HG03354 (cell line): ENCODE measurements at regions not wholly inside any gene's neighbourhood (a gene's known extent, or its start where the extent isn't known, plus 50 kb on each side); places are given as distances from the start of the nearest gene placed in this dataset.

Experiments used
- ATAC-seq: cut with Tn5 transposase; IDR thresholded peaks from one replicate; pipeline ENCODE4 v1.9.1; 2021; ENCODE audit warnings: mild to moderate bottlenecking; ENCODE audit not compliant: unreplicated experiment, poor library complexity, severe bottlenecking

DNA sequence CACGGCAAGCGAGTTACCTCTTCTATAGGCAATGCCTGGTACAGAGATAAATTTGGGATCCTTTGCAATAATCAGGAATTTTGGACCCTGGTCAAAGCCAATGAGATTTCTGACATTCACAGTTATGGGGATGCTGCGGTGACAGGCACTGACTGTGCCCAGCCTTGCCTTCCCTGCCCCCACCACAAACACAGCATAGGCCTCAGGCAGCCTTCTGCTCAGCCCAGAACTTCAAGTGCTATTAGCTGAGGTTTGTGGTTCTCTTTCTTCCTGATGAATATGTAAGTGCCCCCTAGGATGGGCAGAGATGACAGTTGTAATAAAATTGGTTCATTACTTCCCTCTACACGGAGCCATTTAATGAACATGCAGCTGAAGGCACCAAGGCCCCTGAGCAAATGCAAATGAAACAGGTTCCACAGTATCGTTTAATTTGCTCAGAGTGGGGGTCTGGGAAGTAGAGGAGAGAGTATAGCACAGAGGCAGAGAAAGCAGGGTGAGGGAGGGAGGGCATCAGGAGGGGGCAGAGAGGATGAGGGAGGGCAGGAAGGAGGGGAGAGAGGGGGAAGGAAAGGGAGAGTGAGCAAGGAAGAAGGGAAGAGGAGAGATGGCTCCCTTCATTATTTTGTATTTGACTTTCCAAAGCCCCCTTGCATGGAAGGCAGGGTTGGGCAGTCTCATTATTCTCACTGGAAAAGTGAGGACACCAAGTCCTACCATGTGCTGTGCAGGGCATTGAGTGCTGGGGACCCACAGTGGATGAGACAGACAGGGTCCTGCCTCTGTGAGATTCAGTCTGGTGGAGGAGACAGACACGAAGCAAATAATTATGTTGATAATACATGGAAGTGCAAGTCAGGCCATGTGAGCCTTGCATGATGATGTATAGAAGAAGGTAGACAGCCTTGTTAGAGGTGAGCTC lies 513.0 kb downstream of the PTPRU start:
- ATAC-seq, result no peak

- ATAC-seq, result no peak
Measured at GRCh38 chr1:29747196-29747595, 510.9 kb downstream of the PTPRU start.

GRCh38 chr1:29746076-29746665 lies 509.8 kb downstream of the PTPRU start:
- ATAC-seq, result no peak

DNA sequence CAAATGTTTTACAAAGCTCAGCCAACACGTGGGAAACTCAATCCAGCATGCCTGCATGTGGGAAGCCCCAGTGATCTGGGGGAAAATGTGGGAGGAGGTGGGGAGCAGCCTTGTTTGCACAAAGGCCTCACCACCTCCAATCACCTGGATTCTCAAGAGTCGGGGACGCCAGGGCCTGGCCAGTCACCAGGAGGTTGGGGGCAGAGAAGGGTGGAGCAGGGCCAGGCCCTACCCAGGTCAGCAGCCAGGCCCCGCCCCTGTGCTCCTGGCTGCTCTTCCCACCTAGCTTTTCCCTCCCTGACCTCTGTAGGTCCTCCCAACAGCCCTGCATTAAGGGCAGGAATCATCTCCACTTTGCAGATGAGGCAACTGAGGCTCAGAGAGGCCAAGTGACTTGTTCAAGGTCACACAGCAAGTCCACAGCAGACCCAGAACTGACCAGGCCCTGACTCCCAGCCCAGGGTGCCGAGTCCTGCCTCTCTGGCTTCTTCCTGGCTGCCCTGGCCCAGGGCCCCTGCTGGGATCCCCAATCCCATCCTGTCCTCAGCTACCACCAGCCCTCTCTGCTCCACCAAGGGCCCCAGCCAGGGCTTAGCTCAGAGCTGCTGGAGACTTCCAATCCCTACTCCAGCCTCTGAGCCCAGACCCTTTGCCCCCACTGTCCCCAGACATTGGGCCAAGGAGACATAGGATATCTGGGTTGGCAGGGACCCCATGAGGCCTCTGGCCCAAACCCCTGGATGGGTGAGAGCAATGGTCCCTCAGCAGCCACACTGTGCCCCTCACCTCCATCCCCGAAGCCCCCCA lies 508.6 kb downstream of the PTPRU start:
- no peak for ATAC-seq

DNA sequence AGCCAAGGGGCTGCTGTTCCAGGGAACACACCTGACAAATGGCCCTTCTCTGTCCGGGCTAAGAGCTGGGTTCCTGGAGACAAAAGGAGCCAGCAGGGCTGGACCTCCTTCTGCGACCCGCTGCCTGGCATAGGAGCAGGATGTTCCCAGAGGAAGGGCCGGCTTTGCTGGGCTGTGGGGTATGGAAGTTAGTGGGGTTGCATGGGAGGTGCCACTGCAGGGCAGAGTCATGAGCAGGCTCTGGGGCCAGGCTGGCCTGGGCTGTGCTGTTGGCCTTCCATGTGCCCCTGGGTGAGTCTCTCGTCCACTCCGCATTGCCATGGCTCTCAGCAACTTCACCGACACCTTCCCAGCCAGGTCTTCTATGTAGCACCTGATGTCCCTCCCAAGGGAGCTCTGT lies 507.6 kb downstream of the PTPRU start:
- no peak for ATAC-seq

DNA sequence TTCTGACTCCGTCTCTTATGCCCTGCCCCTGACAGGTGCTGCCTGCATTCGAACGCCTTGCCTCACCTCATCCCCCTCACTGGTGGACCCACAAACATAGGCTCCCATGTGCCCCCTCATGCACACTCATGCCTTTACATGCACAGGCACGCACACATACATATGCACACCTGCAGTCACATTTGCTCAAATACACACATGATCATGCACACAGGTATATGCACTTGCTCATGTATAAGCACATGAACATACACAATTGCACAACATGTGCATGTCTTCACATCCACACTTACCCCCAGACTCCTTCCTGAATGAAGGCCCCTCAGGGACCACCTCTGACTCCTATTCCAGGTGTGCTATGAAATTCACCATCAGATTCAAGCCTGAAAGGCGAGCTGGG lies 506.9 kb downstream of the PTPRU start:
- ATAC-seq, result no peak

DNA sequence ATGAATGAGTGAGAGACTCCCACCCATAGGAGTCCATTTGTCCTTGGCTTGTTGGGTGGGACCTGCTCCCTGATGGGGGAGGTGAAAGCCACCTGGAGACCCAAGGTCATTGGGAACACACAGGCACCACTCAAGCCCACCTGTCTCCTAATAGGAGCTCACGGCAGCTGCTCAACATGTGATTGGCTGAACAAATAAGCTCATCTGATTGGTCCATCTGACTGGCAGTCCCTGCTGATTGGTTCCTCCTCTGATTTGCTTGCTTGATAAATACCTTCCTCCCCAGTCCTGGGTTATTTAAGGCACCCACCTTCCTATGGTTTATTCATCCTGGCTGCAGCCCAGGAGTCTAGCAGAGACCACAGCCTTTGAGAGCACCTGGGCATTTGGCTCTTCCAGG lies 502.9 kb downstream of the PTPRU start:
- no peak for ATAC-seq

DNA sequence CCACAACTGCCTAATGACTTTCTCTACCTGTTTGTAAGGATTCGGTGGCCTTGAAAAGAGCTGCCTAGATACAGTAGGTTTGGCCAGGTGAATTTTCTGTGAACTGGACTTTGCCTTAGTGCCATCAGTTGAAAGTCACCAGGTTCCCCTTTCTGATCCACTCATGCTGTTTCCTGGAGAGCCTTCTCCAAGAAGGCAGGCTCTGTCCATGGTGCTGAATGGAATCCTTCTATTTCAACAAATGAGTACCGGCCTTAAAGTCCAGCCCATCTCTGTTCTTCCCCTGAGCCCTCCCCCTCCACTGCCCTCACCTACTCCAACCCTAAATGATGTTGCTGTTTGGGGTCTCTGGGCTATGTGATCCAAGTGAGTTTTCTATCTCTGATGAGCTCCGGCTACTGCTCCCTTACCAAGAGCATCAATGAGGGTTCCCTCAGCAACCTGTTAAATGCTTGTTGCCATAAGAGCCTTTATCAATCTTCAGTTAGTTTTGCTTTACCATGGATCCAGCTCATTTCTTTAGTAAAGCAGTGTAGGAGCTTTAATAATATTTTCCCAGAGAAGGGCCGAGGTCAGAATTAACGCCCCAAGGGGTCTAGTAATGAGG lies 500.4 kb downstream of the PTPRU start:
- no peak for ATAC-seq

- ATAC-seq, result no peak
Measured at GRCh38 chr1:29732453-29732852, 496.1 kb downstream of the PTPRU start.

GRCh38 chr1:29730623-29731022 lies 494.3 kb downstream of the PTPRU start:
- no peak for ATAC-seq

DNA sequence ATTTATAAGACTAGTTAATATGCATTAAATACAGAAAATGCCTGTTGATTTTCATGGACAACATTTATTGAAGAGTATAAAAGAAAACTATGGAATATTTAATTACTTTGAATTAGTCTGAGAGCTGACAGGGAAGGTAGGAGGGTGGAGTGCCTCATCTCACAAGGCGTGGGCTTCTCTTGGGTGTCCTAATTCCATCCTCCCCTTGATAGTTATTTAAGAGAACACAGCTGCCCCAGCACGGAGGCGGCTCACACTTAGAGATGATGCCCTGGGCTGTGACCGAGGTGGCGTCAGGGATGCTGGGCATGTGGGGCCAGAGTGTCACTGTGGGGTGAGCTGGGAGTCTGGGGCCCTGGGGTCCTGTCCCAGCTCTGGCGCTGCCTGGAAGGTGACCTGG lies 493.0 kb downstream of the PTPRU start:
- ATAC-seq, result no peak

- no peak for ATAC-seq
Measured at GRCh38 chr1:29728703-29729102, 492.4 kb downstream of the PTPRU start.

DNA sequence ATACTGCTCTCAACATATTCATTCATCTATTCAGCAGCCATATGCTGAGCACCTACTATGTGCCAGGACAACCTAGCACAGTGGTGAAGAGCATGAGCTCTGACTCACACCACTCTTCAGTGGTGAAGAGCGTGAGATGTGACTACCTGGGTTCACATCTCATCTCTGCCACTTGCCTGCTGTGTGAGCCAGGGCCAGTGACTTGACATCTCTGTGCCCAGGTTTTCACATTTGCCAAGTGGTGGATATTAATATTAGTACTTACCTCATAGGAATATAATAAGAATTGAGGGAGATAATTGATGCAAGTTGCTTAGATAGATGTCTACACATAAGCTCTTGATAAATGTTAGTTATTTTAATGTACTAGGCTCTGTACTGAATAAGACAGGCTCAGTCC lies 488.9 kb downstream of the PTPRU start:
- no peak for ATAC-seq

- ATAC-seq, result no peak
Measured at GRCh38 chr1:29722598-29722997, 486.3 kb downstream of the PTPRU start.

GRCh38 chr1:29719253-29719652 lies 482.9 kb downstream of the PTPRU start:
- ATAC-seq, result no peak

GRCh38 chr1:29718791-29719190 lies 482.5 kb downstream of the PTPRU start:
- ATAC-seq, result no peak

- ATAC-seq, result no peak
Measured at GRCh38 chr1:29716306-29716705, 480.0 kb downstream of the PTPRU start.

DNA sequence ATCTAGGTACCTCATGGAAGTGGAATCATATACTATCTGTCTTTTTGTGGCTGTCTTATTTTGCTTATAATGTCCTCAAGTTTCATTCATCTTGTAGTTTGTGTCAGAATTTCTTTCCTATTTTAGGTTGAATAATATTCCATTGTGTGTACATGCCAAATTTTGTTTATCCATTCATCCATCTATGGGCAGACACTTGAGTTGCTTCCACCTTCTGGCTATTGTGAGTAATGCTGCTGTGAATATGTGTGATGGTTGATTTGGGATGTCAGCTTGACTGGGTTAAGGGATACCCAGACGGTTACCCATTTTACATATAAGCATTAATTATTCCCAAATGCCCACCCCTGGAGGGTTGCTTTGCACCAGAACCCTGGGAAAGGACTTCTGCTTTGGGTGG lies 477.5 kb downstream of the PTPRU start:
- ATAC-seq, result no peak

GRCh38 chr1:29712801-29713200 lies 476.5 kb downstream of the PTPRU start:
- no peak for ATAC-seq

GRCh38 chr1:29712284-29712651 lies 475.9 kb downstream of the PTPRU start:
- no peak for ATAC-seq
